GM13977 (cell line): ENCODE measurements at regions not wholly inside any gene's neighbourhood (a gene's known extent, or its start where the extent isn't known, plus 50 kb on each side); places are given as distances from the start of the nearest gene placed in this dataset.

Source experiments
- DNase-seq: peaks from one replicate; pipeline ENCODE4 v3.0.0; 2012; ENCODE audit warnings: low spot score
- CTCF ChIP-seq: IDR thresholded peaks from 2 replicates; pipeline ENCODE4 v1.5.1; 2012; ENCODE audit warnings: mild to moderate bottlenecking, control low read depth; ENCODE audit not compliant: insufficient read depth; ENCODE audit errors: extremely low read depth, missing control alignments
- in situ Hi-C: fragments of 300-500 bp; cut with MboI; formaldehyde crosslinking; loops from one replicate; pipeline ENCODE4 v1.12.0; 2022; ENCODE audit warnings: low sequenced_read_pairs, low pct_unique_long_range_greater_than_20kb, mixed read lengths, inconsistent platforms; ENCODE audit not compliant: unreplicated experiment

GRCh38 chr1:70672442-70672888 lies 261.4 kb downstream of the CTH start:
- TF ChIP-seq CTCF, result no peak
- DNase-seq, result no peak
- in situ Hi-C loops, result no loop called here

DNA sequence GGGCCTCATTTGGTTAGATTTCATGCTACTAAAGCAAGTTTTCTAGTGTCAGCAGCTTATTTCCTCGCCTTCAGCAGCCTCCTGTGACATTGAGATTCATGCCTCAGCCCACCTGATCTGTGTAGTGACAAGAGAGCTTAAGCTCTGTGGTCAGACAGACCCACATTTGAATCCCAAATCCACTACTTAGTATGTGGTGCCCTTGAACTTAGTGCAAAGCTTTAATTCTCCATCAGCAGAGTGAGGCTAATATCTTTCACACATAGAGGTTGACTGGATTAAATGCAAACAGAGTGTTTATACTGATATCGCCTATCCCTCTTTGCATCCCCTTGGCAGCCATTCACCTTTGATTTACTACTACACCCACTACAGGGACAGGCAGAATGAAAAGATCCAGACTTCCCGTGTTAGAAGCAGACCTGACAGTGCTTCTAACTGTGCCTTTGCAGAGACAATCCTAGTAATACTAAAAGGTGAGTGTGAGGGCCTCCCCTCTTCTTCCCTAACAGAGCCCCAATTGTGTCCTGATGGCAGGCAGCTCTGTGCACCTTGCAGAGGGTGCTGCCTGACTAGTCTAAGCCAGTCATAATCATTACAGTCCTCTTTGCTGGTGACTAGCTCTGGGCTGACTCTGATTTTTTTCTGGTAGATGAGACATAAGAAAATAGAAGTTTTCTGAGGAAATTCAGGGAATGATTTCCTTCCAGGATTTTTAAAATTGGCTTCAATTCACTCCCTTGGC lies 264.0 kb downstream of the CTH start:
- in situ Hi-C loops, result no loop called here
- TF ChIP-seq CTCF, result no peak
- DNase-seq, result no peak

DNA sequence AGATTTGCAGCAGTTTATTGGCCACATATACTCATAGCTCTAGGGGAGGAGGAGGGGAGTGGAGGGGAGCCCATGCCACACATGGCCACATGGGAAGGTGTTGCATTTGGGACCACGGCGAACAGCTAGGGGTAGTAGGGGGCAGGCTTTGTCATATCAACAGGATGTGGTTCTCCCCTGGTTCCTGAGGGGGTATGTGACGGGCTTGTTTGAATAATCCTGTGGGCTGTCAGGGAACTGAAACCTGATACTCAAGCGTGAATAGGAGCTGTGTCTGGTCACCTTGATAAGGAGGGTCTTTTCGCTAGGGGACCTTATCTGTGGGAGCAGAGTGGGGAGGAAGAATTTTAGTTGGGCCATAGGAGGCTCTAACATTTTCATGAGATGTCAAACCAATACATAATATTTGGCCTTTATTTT lies 264.7 kb downstream of the CTH start:
- no peak for TF ChIP-seq CTCF
- in situ Hi-C loops, result no loop called here
- no peak for DNase-seq

DNA sequence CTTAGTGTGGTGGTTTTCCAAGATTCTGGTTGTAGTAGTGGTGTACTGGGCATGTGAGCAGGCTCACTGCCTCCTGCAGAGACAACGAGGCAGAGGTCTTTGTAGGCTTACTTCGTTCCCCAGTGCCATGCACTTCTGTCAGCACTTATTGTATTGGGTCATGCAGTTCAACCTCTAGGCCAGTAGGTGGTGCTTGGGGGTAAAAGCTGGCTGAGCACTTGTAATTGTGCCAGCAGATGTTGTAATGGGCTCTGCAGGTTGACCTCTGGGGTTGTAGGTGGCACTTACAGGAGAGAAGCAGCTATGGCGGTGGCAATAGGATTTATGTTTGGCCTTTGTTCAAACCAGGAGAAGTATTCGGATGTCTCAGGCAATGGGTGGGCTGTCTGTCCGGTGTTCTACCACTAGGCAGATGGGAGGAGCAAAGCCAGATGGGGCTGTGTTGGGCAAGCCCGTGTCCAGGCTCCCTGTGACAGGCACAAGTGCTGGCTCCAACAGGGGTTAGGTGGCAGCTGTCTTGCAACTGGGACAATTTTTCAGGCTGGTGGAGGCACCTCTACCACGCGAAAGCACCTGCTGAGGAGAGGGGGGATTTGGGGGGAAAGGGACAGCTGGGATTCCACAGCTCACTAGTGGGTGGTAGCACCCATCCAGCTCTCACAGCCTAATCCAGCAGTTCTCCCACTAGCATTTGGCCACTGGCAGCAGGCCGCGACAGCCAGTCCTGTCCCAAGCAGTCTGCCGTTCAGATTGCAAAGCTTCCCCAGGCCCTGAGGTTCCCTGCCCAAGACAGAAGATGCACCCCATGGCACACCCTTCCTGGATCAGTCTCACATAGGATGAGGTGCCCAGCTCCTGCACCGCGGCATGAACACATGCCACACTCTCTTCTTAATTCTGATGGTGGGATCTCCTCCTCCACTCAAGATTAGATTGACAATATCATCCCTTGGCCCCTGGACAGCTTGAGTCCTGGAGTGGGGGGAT lies 274.5 kb downstream of the CTH start:
- peak; percentile 89 for TF ChIP-seq CTCF
- DNase-seq, result peak; percentile 59
- in situ Hi-C loops, result loop anchor here (10.0 kb wide), 1 partner anchor 369 kb away; no protein-coding TSS in a partner anchor

DNA sequence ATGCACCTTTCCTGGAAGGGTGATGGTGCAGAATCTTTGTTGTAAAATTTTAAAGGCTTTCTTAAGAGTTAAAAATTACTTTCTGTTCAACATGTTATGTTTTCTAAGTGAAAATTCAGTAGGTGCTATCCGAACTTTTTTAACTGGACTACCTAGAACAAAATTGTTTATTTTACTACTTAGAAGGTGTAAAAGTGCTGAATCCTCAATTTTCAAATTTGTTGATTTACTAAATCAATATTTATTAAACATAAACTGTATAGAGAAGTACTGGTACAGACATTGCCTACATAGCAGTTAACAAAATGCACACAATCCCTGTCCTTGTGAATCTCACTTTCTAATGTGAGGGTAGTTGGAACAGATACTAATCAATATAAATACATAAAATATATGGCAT lies 277.5 kb downstream of the CTH start:
- TF ChIP-seq CTCF, result no peak
- no peak for DNase-seq
- in situ Hi-C loops, result loop anchor here (10.0 kb wide), 1 partner anchor 366 kb away; no protein-coding TSS in a partner anchor

DNA sequence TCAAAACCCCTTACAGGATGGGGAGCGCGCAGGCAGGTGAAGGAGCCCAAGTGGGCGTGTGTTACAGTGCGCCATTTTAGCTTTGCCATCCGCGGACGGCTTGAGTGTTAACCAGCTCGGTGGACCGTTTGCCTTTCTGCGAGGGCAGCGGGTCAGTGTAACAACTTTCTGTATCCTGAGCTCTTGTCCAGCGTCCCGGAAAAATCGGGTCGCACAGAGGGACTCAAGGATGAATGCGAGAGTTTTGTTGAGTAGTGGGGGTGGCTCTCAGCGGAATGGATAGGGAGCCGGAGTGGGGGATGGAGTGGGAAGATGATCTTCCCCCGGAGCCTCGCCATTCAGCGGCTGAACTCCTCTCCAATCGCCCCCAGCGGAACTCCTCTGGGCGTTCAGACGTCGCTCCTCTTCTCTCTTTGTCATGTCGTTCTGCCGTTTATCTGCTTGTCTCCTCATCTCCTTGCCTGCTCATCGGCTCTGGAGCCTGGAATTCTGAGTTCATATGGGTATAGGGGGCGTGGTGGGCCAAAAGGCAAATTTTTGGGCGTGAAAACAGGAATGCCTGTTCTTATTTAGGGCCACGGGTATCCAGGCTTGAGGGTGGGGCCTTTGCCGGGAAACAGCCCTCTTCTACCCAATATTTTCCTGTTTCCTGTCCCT lies 295.4 kb downstream of the CTH start:
- no peak for DNase-seq
- TF ChIP-seq CTCF, result no peak
- in situ Hi-C loops, result no loop called here
